ENCODE measurements at regions not wholly inside any gene's neighbourhood (a gene's known extent, or its start where the extent isn't known, plus 50 kb on each side); places are given as distances from the start of the nearest gene placed in this dataset.

- DNase-seq, result no peak
Measured at GRCh38 chr13:62643007-62643483, 1227.4 kb upstream of the PCDH20 start.

DNA sequence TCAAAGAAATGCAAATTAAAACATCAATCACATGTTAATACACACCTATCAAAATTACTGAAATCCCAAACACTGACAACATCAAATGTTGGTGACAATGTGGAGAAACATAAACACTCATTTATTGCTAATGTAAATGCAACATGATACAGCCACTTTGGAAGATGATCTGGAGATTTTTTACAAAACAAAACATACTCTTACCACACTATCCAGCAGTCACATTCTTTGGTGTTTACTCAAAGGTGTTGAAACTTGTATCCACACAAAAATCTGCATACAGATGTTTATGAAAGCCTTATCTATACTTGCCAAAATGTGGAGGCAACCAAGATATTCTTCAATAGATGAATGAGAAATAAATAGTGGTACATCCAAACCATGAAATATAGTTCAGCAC, 1219.5 kb upstream of the PCDH20 start:
- Histone ChIP-seq H3K9me3 (no peaks in the 10 kb centered on the region; the same call in 1 of the 2 replicates), H3K27me3 (no peaks in the 10 kb centered on the region), H3K4me3 (ENCODE audit: low read depth, low read length) (no peak overlapping the region), H3K36me3 (no peaks in the 10 kb centered on the region), H3K4me1 (no peaks in the 10 kb centered on the region)
- no peak for TF ChIP-seq CTCF (IDR thresholded peaks at IDR 0.05; ENCODE audit: low read depth, low read length)
- no peak for DNase-seq

More at GRCh38 chr13:62643007-62643483, 1227.4 kb upstream of the PCDH20 start:
- Histone ChIP-seq H3K27me3 (no peaks in the 10 kb centered on the region), H3K4me1 (no peaks in the 10 kb centered on the region), H3K9me3 (no peaks in the 10 kb centered on the region), H3K36me3 (no peaks in the 10 kb centered on the region), H3K4me3 (ENCODE audit: low read depth, low read length) (no peak overlapping the region)
- TF ChIP-seq CTCF (IDR thresholded peaks at IDR 0.05; ENCODE audit: low read depth, low read length), result no peak

DNA sequence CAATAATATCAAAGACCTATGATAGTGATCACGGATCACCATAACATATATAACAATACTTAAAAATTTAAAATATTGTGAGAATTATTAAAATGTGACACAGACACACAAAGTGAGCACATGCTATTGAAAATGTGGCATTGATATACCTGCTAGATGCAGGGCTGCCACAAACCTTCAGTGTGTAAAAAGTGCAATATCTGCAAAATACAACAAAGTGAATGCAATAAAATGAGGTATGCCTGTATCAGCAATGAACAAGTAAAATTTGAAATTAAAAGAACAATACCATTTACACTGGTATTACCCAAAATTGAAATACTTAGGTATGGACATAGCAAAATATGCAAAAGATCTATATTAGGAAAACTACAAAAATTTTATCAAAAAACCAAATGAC, 1217.8 kb upstream of the PCDH20 start:
- Histone ChIP-seq H3K4me3 (ENCODE audit: low read depth, low read length) (no peak overlapping the region), H3K36me3 (no peaks in the 10 kb centered on the region), H3K4me1 (peaks cover 4% of the 10 kb centered on the region), H3K9me3 (no peaks in the 10 kb centered on the region; the same call in 1 of the 2 replicates), H3K27me3 (no peaks in the 10 kb centered on the region)
- no peak for TF ChIP-seq CTCF (IDR thresholded peaks at IDR 0.05; ENCODE audit: low read depth, low read length)
- DNase-seq, result no peak

GRCh38 chr13:62631619-62632018, 1216.0 kb upstream of the PCDH20 start:
- Histone ChIP-seq H3K36me3 (no peaks in the 10 kb centered on the region), H3K9me3 (no peaks in the 10 kb centered on the region; the same call in 1 of the 2 replicates), H3K4me1 (peaks cover 4% of the 10 kb centered on the region), H3K4me3 (ENCODE audit: low read depth, low read length) (no peak overlapping the region), H3K27me3 (no peaks in the 10 kb centered on the region)
- no peak for TF ChIP-seq CTCF (IDR thresholded peaks at IDR 0.05; ENCODE audit: low read depth, low read length)
- DNase-seq, result no peak

- Histone ChIP-seq H3K9me3 (no peaks in the 10 kb centered on the region), H3K4me3 (ENCODE audit: low read depth, low read length) (no peak overlapping the region), H3K36me3 (no peaks in the 10 kb centered on the region), H3K27me3 (no peaks in the 10 kb centered on the region), H3K4me1 (peaks cover 4% of the 10 kb centered on the region)
- no peak for TF ChIP-seq CTCF (IDR thresholded peaks at IDR 0.05; ENCODE audit: low read depth, low read length)
- DNase-seq, result no peak
Measured at GRCh38 chr13:62631124-62631523, 1215.5 kb upstream of the PCDH20 start.

DNA sequence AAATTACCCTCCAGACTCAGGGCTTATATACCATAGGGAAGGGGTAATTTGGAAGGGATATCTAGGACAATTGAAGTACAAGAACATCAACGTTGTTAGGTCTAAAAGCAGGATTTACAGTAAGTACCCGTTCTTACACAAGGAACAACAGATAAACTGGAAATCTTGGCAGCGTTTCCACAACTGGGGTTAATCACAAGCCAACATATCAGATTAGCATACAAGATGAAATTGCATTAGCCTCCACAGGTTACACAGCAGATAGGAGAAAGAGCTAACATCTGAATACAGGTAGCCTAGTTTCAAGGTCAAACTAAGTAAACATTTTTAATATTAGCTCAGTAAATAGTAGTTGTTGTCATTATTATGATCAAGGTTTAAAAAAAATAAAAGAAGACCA, 1214.0 kb upstream of the PCDH20 start:
- Histone ChIP-seq H3K4me1 (peaks cover 4% of the 10 kb centered on the region), H3K4me3 (ENCODE audit: low read depth, low read length) (no peak overlapping the region), H3K27me3 (no peaks in the 10 kb centered on the region), H3K36me3 (no peaks in the 10 kb centered on the region), H3K9me3 (no peaks in the 10 kb centered on the region)
- no peak for TF ChIP-seq CTCF (IDR thresholded peaks at IDR 0.05; ENCODE audit: low read depth, low read length)
- peak; percentile 15 for DNase-seq

Measured in BE2C (cell line).